ENCODE measurements at regions not wholly inside any gene's neighbourhood (a gene's known extent, or its start where the extent isn't known, plus 50 kb on each side); places are given as distances from the start of the nearest gene placed in this dataset.

GRCh38 chr20:59382907-59383306 is 82.5 kb downstream of the EDN3 start:
- 74% methylated on average over 10 of the region's 10 CpGs; no CpG with 5 or more reads in 1 of the 2 experiments for WGBS, 2 experiments (ENCODE audit: extremely low coverage in 1 of 2, insufficient coverage in 1 of 2, insufficient read length in 1 of 2, insufficient replicate concordance in 2 of 2, low coverage in 1 of 2, low lambda C conversion rate in 2 of 2, missing lambda C conversion rate in 1 of 2)
- CTCF ChIA-PET (ENCODE audit: partially characterized antibody) = interaction anchor here (0.6 to 2.7 kb wide), 3 partner anchors 19 to 295 kb away, joined by 3 to 7 read pairs (median 4); no protein-coding TSS in a partner anchor

More at GRCh38 chr20:59382907-59383306, 82.5 kb downstream of the EDN3 start:
- POLR2A ChIA-PET (ENCODE audit: partially characterized antibody) = no interaction called here
- Histone ChIP-seq H4K20me1 (replicated peaks in 1 of 2; ENCODE audit: control insufficient read depth in 1 of 2, insufficient read depth in 2 of 2, low read length in 2 of 2) (no peaks in the 10 kb centered on the region), H3K9me3 (ENCODE audit: insufficient read depth in 2 of 2, low read depth in 1 of 2, low read length in 1 of 2) (no peaks in the 10 kb centered on the region), H4K8ac (ENCODE audit: extremely low read depth, insufficient read depth, low read length) (no peak overlapping the region), H3K27me3 (replicated peaks in 1 of 4; ENCODE audit: control insufficient read depth in 3 of 4, extremely low read depth in 1 of 4, insufficient read depth in 3 of 4, low read length in 3 of 4) (0 out of 7 replicates have a peak, but pooled peaks cover 0 to 3% (median 0%) of the 10 kb centered on the region in 4 experiments), H3K23me2 (ENCODE audit: low read depth, low read length) (peaks cover 3% of the 10 kb centered on the region; the same call in 1 of the 2 replicates), H3K79me1 (ENCODE audit: low read depth, low read length) (no peaks in the 10 kb centered on the region), H2BK15ac (ENCODE audit: low read length) (no peak overlapping the region), H4K5ac (ENCODE audit: insufficient read length, low read depth, low read length) (no peak overlapping the region), H3K4me1 (replicated peaks in 1 of 4; ENCODE audit: control insufficient read depth in 3 of 4, insufficient read depth in 4 of 4, low read length in 3 of 4) (peaks cover 0 to 7% (median 2%) of the 10 kb centered on the region in 4 experiments; a peak in 5 of 7 replicates), H2AK5ac (ENCODE audit: low read depth, low read length) (no peak overlapping the region), H2AFZ (ENCODE audit: low read length) (no peak overlapping the region), H3K18ac (ENCODE audit: extremely low read depth, low read length) (no peak overlapping the region; the same call in 1 of the 2 replicates), H4K91ac (replicated peaks; ENCODE audit: insufficient read length, low read length) (no peak overlapping the region), H2BK5ac (ENCODE audit: low read depth, low read length) (no peak overlapping the region), H3K14ac (ENCODE audit: insufficient read length) (no peak overlapping the region), H3K4me3 (ENCODE audit: extremely low read depth in 1 of 4, insufficient read depth in 2 of 4, low read depth in 3 of 4, low read length in 4 of 4) (no peak overlapping the region), H2BK120ac (replicated peaks; ENCODE audit: low read depth, low read length) (no peak overlapping the region), H2BK20ac (ENCODE audit: low read length) (no peak overlapping the region), H3K79me2 (ENCODE audit: control insufficient read depth in 1 of 2, insufficient read depth in 2 of 2, low read length in 2 of 2) (no peaks in the 10 kb centered on the region), H3K36me3 (ENCODE audit: control insufficient read depth in 2 of 4, insufficient read depth in 4 of 4, low read length in 3 of 4) (no peaks in the 10 kb centered on the region), H3K4ac (replicated peaks; ENCODE audit: insufficient read length, low read depth, low read length) (no peak overlapping the region), H2BK12ac (ENCODE audit: low read depth, low read length) (no peak overlapping the region), H3K9ac (replicated peaks in 1 of 4; ENCODE audit: extremely low read depth in 1 of 4, low read depth in 3 of 4, low read length in 3 of 4) (no peak overlapping the region), H3K23ac (ENCODE audit: insufficient read length) (no peak overlapping the region), H3K56ac (replicated peaks; ENCODE audit: insufficient read length, low read depth, low read length) (no peak overlapping the region), H3K4me2 (ENCODE audit: insufficient read depth in 1 of 2, low read depth in 2 of 2, low read length in 2 of 2) (no peak overlapping the region), H3K27ac (ENCODE audit: low read depth, low read length) (no peak overlapping the region)
- FAIRE-seq (no peak), DNase-seq (ENCODE audit: low read depth in 1 of 2, low spot score in 2 of 2) (no peak)
- no peak for TF ChIP-seq SIX5 (IDR thresholded peaks at IDR 0.05; ENCODE audit: low read depth, low read length)
- no peak for TF ChIP-seq ATF2 (IDR thresholded peaks at IDR 0.05; ENCODE audit: low read length)
- no peak for TF ChIP-seq POLR2AphosphoS5 (IDR thresholded peaks at IDR 0.05; ENCODE audit: low read depth, low read length)
- no peak for TF ChIP-seq SP2 (IDR thresholded peaks at IDR 0.05; ENCODE audit: low read length)
- TF ChIP-seq PHF8 (conservative IDR thresholded peaks at IDR 0.05; ENCODE audit: low read depth, low read length) = no peak
- no peak for TF ChIP-seq YY1 (IDR thresholded peaks at IDR 0.05; ENCODE audit: low read depth, low read length)
- TF ChIP-seq CTBP2 (IDR thresholded peaks at IDR 0.05; ENCODE audit: borderline replicate concordance, insufficient read depth, insufficient read length, low read length) = no peak
- no peak for TF ChIP-seq CHD1 (IDR thresholded peaks at IDR 0.05; ENCODE audit: low read depth, low read length)
